VCaP (cell line): ENCODE measurements at regions not wholly inside any gene's neighbourhood (a gene's known extent, or its start where the extent isn't known, plus 50 kb on each side); places are given as distances from the start of the nearest gene placed in this dataset.

ENCODE experiments used
- H3K27ac ChIP-seq: fragments of 450-650 bp; 2 replicates; pipeline ENCODE4 v1.5.1; 2017
- CTCF ChIP-seq: fragments of 450-650 bp; conservative IDR thresholded peaks from 2 replicates; pipeline ENCODE4 v1.5.1; 2017; ENCODE audit warnings: mild to moderate bottlenecking, moderate library complexity

DNA sequence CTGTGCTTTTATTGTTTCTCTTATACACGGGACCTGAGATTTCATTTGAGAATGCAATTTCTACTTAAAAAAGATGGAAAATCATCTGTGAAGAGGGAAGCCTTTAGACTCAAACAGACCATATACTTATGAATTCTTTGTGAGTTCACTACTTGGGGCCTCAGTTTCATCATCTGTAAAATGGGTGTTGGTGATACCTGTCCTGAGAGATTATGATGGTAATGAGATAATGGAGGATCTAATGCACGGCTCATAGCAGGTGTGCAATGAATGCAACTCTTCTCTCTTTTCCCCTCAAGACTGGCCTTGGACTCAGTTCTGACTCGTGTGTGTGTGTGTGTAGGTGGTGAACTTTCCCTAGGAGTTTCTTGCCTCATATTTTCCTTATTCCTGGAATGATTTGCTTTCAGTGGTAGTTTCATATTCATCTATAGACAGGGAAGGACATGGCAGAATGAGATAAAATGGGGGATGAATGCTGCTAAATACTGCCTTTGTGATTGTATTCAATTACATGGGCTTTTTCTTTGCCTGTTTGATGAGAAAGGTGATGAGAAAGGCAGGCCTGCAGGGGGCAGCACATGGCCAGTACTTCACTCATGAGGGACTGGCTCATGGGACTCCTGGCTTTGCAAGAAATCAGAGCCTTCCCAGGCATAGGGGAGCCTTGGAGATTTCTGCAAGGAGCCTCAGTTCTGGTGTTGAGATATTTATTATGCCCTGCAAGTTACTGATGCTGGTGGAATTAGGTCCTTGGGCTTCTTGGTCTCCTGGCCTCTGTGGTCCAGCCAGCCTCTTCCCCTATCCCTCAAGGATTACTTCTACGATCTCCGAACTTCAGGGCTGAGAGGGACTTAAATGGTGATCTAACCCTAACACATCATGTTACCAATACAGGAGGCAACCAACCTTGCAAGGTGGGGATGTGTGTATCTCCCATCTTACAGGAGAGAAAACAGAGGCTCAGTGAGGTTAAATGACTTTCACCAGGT lies 70.7 kb downstream of the RPLP1 start:
- peak overlapping the region; percentile 64 for H3K27ac ChIP-seq
- peak; percentile 86 for TF ChIP-seq CTCF

DNA sequence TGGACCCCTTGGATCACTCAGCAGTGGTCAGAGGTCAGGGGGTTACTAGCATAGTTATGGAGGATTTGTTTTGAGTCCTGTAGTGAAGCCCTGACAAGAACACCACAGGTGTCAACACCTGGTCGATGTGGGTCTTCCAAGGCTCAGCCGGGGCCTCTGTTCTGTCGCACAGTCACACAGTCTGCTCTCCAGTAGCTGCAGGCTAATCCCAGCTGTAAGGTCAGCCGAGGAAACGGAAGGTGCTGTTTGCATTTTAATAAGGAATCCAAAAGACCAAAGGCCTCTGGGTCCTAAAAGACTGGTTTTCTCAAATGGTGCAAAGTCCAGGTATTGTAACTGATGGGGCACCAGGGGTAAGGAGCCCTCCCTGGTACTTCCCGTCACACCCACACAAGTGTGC lies 71.7 kb downstream of the RPLP1 start:
- no peak for TF ChIP-seq CTCF
- H3K27ac ChIP-seq = peak overlapping the region; percentile 64

- peak overlapping the region; percentile 64 for H3K27ac ChIP-seq
- TF ChIP-seq CTCF = no peak
Measured at GRCh38 chr15:69524814-69525213, 72.2 kb downstream of the RPLP1 start.

GRCh38 chr15:69525543-69525942 lies 72.9 kb downstream of the RPLP1 start:
- no peak overlapping the region; the same call in 1 of the 2 replicates for H3K27ac ChIP-seq
- no peak for TF ChIP-seq CTCF

- no peak overlapping the region for H3K27ac ChIP-seq
- TF ChIP-seq CTCF = no peak
Measured at GRCh38 chr15:69526081-69527061, 73.8 kb downstream of the RPLP1 start.

DNA sequence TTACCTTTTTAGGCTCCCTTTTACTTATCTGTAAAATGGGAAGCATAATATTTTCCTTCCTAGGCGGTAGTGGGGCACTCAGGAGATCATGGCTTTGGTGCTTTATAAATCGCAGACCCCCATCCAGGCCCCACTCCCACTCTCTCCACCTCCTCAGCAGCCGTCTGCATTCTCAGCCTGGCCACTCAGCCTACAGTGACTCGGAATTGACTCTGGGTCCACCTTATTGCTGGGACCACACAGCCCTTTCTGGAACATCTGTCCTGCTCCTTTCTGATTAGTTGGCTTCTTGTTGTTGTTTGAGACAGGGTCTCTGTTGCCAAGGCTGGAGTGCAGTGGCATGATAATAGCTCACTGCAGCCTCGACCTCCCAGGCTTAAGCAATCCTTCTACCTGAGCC lies 76.5 kb downstream of the RPLP1 start:
- TF ChIP-seq CTCF = no peak
- H3K27ac ChIP-seq = no peak overlapping the region
